Spleen (tissue), 11 donors: ENCODE measurements at regions not wholly inside any gene's neighbourhood (a gene's known extent, or its start where the extent isn't known, plus 50 kb on each side); places are given as distances from the start of the nearest gene placed in this dataset.

Source experiments
- DNase-seq: peaks from one replicate; pipeline ENCODE4 v3.0.0-alpha.2; 2020
- H3K27ac ChIP-seq, 8 donors: fragments of 200-600 bp; sonication (generic) in 7 of 8; 1 replicate in 4 of 8; 2 replicates in 4 of 8; pipeline versions ENCODE4 v1.5.0 to v1.8.0; 2016 to 2021; ENCODE audit warnings: inconsistent platforms in 4 of 8, mild to moderate bottlenecking in 4 of 8, moderate library complexity in 1 of 8
- H3K27me3 ChIP-seq, 7 donors: fragments of 200-600 bp; sonication (generic) in 6 of 7; replicated peaks in 1 of 7; 1 replicate in 4 of 7; 2 replicates in 3 of 7; pipeline versions ENCODE4 v1.5.0 to v1.8.0; 2016 to 2021; ENCODE audit warnings: inconsistent platforms in 3 of 7, mild to moderate bottlenecking in 1 of 7
- H3K36me3 ChIP-seq, 6 donors: fragments of 200-600 bp; sonication (generic) in 5 of 6; 1 replicate in 4 of 6; 2 replicates in 2 of 6; pipeline versions ENCODE4 v1.5.0 to v1.8.0; 2016 to 2021; ENCODE audit warnings: inconsistent platforms in 2 of 6
- H3K4me1 ChIP-seq, 6 donors: fragments of 200-600 bp; sonication (generic) in 5 of 6; 1 replicate in 3 of 6; 2 replicates in 3 of 6; pipeline versions ENCODE4 v1.5.0 to v1.8.0; 2016 to 2021; ENCODE audit warnings: inconsistent platforms in 3 of 6
- H3K4me3 ChIP-seq, 8 donors: fragments of 200-600 bp; sonication (generic) in 7 of 8; 1 replicate in 4 of 8; 2 replicates in 4 of 8; pipeline versions ENCODE4 v1.5.0 to v1.8.0; 2016 to 2021; ENCODE audit warnings: inconsistent platforms in 4 of 8, mild to moderate bottlenecking in 4 of 8, moderate library complexity in 2 of 8
- H3K9me3 ChIP-seq, 8 donors: fragments of 200-600 bp; sonication (generic) in 7 of 8; 1 replicate in 4 of 8; 2 replicates in 4 of 8; pipeline versions ENCODE4 v1.5.0 to v1.8.0; 2016 to 2021; ENCODE audit warnings: inconsistent platforms in 4 of 8
- POLR2A ChIP-seq, 3 donors: fragments of 450-650 bp; IDR thresholded peaks; one replicate each; pipeline ENCODE4 v1.5.1; 2017; ENCODE audit warnings: antibody characterized with exemption in 3 of 3, mild to moderate bottlenecking in 1 of 3
- POLR2AphosphoS5 ChIP-seq, 3 donors: sonication (generic); formaldehyde crosslinking; IDR thresholded peaks; one replicate each; pipeline ENCODE4 v1.5.1; 2017; ENCODE audit warnings: antibody characterized with exemption in 3 of 3
- WGBS, 5 donors: extraction: QIAGEN DNeasy Blood & Tissue Kit in 3 of 5; methylation state at CpG; one replicate each; pipeline versions ENCODE4 v1.1.5 to v1.1.7; 2013 to 2018; 5-methylcytosine and 5-hydroxymethylcytosine counted together
- intact Hi-C: fragments of 100-400 bp; cut with DNase I; formaldehyde crosslinking; loops from one replicate; pipeline ENCODE4 v1.15.0; 2023; ENCODE audit warnings: low total_unique reads
- TF ChIP-seq, protein P1 (sequence below), 11 experiments: fragments of 200-600 bp in 7 of 11; fragments of 450-650 bp in 4 of 11; sonication (generic) in 4 of 11; IDR thresholded peaks in 8 of 11; conservative IDR thresholded peaks in 3 of 11; 1 replicate in 7 of 11; 2 replicates in 4 of 11; pipeline versions ENCODE4 v1.4.0 to v1.8.0; 2016 to 2021; ENCODE audit warnings: antibody characterized with exemption in 11 of 11, inconsistent platforms in 4 of 11, mild to moderate bottlenecking in 1 of 11
- donor health status: healthy with polysubstance abuse.
- donor health status: DM: no; HTN: no; CAD: no; lungs with moderate emphysema.
- donor health status: DM: no; HTN: no; CAD: no.
- donor health status: Bipolar disorder and iron deficiency.
- donor health status: healthy.
- donor health status: DM: no; HTN: no; CAD: no.
- donor health status: DM: yes; HTN: yes; CAD: no.

DNA sequence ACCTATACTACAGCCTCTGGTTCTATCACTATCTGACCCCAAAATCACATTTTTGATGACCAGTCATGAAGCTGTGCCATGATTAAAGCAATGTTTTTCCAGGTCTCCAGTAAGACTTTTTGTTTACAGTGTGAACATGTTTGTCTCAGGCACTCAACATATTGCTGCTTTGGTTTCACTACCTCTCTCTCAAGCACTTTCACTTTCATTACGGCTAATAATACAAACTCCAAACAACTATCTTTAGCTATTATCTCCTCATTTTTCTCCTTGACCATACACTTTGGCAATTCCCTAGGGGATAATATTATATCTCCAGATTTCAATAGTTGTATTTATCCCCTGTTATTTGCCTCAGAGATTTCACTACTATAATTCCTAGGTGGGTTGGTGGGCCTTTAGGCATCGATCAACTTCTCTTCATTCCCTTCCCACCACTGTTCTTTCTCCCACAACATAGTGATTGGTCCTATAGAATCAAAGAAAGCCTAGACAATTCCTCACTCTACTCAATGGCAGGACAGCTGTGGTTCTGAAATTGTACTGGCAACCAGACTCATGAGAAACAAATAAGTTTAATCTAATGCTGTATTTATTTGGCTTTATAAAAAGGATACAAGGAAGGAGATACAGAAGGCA is 261.4 kb upstream of the ZWINT start:
- intact Hi-C loops = no loop called here
- 54 to 69% (median 56%) methylated on average over 2 of the region's 2 CpGs for WGBS, 5 donors
- no peaks in the 10 kb centered on the region for H3K27me3 ChIP-seq
- peak overlapping the region; percentile 27 to 69 (median 40) for H3K27ac ChIP-seq
- no peak for TF ChIP-seq POLR2A (IDR thresholded peaks at IDR 0.05)
- H3K4me3 ChIP-seq = peak overlapping the region in 2 of 8 donors; percentile 33 to 49
- no peaks in the 10 kb centered on the region for H3K9me3 ChIP-seq
- no peak for DNase-seq
- H3K4me1 ChIP-seq = peaks cover 0 to 19% (median 9%) of the 10 kb centered on the region in 6 donors
- H3K36me3 ChIP-seq = no peaks in the 10 kb centered on the region

DNA sequence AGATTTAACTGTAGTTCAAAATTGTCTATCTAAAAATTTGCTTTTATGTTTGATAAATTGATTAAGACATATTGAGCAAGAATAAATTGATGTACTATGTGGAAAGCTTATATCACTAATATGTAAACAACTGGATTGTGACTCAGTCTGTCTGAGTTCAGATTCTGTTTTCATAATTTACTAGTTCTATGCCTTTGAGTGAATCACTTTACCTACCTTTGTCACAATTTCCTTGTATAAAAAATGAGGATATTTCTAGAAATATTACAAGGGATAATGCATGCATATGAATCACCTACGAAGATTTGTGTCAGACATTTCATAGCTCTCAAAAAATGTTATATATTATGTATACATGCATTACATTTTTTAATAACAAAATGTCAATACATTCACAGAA is 245.1 kb upstream of the ZWINT start:
- Histone ChIP-seq H3K4me3 (no peak overlapping the region), H3K27ac (no peak overlapping the region), H3K36me3 (no peaks in the 10 kb centered on the region), H3K27me3 (no peaks in the 10 kb centered on the region), H3K4me1 (no peaks in the 10 kb centered on the region), H3K9me3 (no peaks in the 10 kb centered on the region)
- 58 to 69% (median 63%) methylated on average over 1 of the region's 1 CpG for WGBS, 5 donors
- TF ChIP-seq, protein P1, sequence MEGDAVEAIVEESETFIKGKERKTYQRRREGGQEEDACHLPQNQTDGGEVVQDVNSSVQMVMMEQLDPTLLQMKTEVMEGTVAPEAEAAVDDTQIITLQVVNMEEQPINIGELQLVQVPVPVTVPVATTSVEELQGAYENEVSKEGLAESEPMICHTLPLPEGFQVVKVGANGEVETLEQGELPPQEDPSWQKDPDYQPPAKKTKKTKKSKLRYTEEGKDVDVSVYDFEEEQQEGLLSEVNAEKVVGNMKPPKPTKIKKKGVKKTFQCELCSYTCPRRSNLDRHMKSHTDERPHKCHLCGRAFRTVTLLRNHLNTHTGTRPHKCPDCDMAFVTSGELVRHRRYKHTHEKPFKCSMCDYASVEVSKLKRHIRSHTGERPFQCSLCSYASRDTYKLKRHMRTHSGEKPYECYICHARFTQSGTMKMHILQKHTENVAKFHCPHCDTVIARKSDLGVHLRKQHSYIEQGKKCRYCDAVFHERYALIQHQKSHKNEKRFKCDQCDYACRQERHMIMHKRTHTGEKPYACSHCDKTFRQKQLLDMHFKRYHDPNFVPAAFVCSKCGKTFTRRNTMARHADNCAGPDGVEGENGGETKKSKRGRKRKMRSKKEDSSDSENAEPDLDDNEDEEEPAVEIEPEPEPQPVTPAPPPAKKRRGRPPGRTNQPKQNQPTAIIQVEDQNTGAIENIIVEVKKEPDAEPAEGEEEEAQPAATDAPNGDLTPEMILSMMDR (IDR thresholded peaks at IDR 0.05 in 8 of 11, conservative IDR thresholded peaks at IDR 0.05 in 3 of 11) = no peak
- no peak for TF ChIP-seq POLR2A (IDR thresholded peaks at IDR 0.05)
- no peak for TF ChIP-seq POLR2AphosphoS5 (IDR thresholded peaks at IDR 0.05)
- intact Hi-C loops = no loop called here
- no peak for DNase-seq

DNA sequence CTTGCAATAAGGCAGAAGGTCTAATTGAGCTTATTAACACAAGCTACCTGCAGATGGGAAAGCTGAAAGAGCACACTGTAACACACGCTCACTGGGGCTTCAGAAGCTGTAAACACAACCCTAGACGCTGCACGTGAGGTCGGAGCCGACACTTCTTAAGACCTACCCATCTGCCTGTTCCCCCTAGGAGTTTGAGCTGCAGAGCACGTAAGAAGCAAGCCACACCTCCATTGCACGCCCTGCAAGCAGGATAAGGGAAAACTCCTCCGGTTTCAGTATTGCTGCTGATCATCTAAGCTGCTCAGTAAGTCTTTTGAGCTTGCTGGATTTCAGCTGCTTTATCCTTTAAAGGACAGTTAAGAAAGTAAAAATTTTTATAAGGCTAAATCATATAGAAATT is 244.0 kb upstream of the ZWINT start:
- Histone ChIP-seq H3K36me3 (no peaks in the 10 kb centered on the region), H3K9me3 (no peaks in the 10 kb centered on the region), H3K27me3 (no peaks in the 10 kb centered on the region), H3K4me3 (no peak overlapping the region), H3K4me1 (no peaks in the 10 kb centered on the region), H3K27ac (no peak overlapping the region)
- intact Hi-C loops = no loop called here
- WGBS, 5 donors = 21 to 32% (median 23%) methylated on average over 8 of the region's 8 CpGs
- no peak for DNase-seq
- TF ChIP-seq POLR2A (IDR thresholded peaks at IDR 0.05) (no peak), POLR2AphosphoS5 (IDR thresholded peaks at IDR 0.05) (no peak)
- TF ChIP-seq, protein P1 (IDR thresholded peaks at IDR 0.05 in 8 of 11, conservative IDR thresholded peaks at IDR 0.05 in 3 of 11) = no peak

DNA sequence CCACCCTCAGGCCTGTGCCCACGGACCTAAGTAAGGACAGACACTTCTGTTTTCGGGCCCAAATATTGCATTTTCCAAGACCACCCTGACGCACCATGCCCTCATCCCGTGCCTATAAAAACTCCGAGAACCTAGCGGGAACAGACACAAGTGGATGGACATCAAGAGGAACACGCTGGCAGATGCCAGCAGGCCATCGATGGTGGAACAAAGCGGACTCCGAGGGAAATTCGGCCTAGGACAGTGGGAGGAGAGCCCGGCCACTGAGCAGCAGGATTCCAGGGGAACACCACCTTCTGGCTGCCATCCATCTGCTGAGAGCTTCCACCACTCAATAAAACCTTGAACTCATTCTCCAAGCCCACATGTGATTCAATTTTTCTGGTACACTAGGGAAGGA is 243.6 kb upstream of the ZWINT start:
- TF ChIP-seq, protein P1 (IDR thresholded peaks at IDR 0.05 in 8 of 11, conservative IDR thresholded peaks at IDR 0.05 in 3 of 11) = no peak
- TF ChIP-seq POLR2AphosphoS5 (IDR thresholded peaks at IDR 0.05) = no peak
- no peak for TF ChIP-seq POLR2A (IDR thresholded peaks at IDR 0.05)

More for the DNA sequence above, 243.6 kb upstream of the ZWINT start:
- H3K36me3 ChIP-seq = no peaks in the 10 kb centered on the region
- no peak overlapping the region for H3K4me3 ChIP-seq
- no peak for DNase-seq
- no peak overlapping the region for H3K27ac ChIP-seq
- H3K9me3 ChIP-seq = no peaks in the 10 kb centered on the region
- no peaks in the 10 kb centered on the region for H3K27me3 ChIP-seq
- no peaks in the 10 kb centered on the region for H3K4me1 ChIP-seq
- WGBS, 5 donors = 75 to 91% (median 80%) methylated on average over 11 to 12 of the region's 12 CpGs
- intact Hi-C loops = no loop called here
